Body of pancreas (tissue), 4 donors: ENCODE measurements at regions not wholly inside any gene's neighbourhood (a gene's known extent, or its start where the extent isn't known, plus 50 kb on each side); places are given as distances from the start of the nearest gene placed in this dataset.
"Not testable (repeated sequence)": the region's sequence is repeated elsewhere in the genome, so short reads cannot be mapped to it uniquely, and the experiment has no call there.

ENCODE experiments used
- ATAC-seq: fragments of 150-250 bp; one replicate; pipeline ENCODE4 v1.9.1; 2016
- DNase-seq, 4 donors: peaks; one replicate each; pipeline ENCODE4 v3.0.0-alpha.2; 2019
- H3K27ac ChIP-seq, 4 donors: fragments of 200-600 bp; sonication (generic); 1 replicate in 3 of 4; 2 replicates in 1 of 4; pipeline versions ENCODE4 v1.5.1 to v1.6.1; 2016 to 2019; ENCODE audit warnings: mild to moderate bottlenecking in 1 of 4, mixed read lengths in 1 of 4, moderate library complexity in 1 of 4
- H3K27me3 ChIP-seq, 2 donors: fragments of 200-600 bp; sonication (generic); one replicate each; pipeline ENCODE4 v1.6.0; 2016; ENCODE audit warnings: mild to moderate bottlenecking in 1 of 2
- H3K36me3 ChIP-seq, 2 donors: fragments of 200-600 bp; sonication (generic); replicated peaks in 1 of 2; 2 replicates each; pipeline ENCODE4 v1.5.1; 2016; ENCODE audit warnings: low read depth in 2 of 2; ENCODE audit not compliant: insufficient read depth in 1 of 2
- H3K4me1 ChIP-seq: fragments of 200-600 bp; sonication (generic); one replicate; pipeline ENCODE4 v1.6.0; 2016
- H3K4me3 ChIP-seq, 2 donors: fragments of 200-600 bp; sonication (generic); 1 replicate in 1 of 2; 2 replicates in 1 of 2; pipeline ENCODE4 v1.5.1; 2016 to 2019
- H3K9me3 ChIP-seq, 3 donors: fragments of 200-600 bp; sonication (generic); 1 replicate in 2 of 3; 2 replicates in 1 of 3; pipeline ENCODE4 v1.5.1; 2016
- POLR2A ChIP-seq, 3 donors: fragments of 450-650 bp; IDR thresholded peaks; one replicate each; pipeline ENCODE4 v1.6.1; 2016; ENCODE audit warnings: antibody characterized with exemption in 3 of 3, mild to moderate bottlenecking in 2 of 3
- WGBS, 2 donors: methylation state at CpG; one replicate each; pipeline ENCODE4 v1.1.5; 2017; 5-methylcytosine and 5-hydroxymethylcytosine counted together
- intact Hi-C: fragments of 100-400 bp; cut with DNase I; formaldehyde crosslinking; loops from one replicate; pipeline ENCODE4 v1.15.1; 2023
- TF ChIP-seq, protein P1 (sequence below), 7 experiments: fragments of 450-650 bp in 4 of 7; fragments of 200-600 bp in 3 of 7; sonication (generic) in 3 of 7; IDR thresholded peaks; one replicate each; pipeline ENCODE4 v1.5.1; 2016 to 2019; ENCODE audit warnings: antibody characterized with exemption in 7 of 7

DNA sequence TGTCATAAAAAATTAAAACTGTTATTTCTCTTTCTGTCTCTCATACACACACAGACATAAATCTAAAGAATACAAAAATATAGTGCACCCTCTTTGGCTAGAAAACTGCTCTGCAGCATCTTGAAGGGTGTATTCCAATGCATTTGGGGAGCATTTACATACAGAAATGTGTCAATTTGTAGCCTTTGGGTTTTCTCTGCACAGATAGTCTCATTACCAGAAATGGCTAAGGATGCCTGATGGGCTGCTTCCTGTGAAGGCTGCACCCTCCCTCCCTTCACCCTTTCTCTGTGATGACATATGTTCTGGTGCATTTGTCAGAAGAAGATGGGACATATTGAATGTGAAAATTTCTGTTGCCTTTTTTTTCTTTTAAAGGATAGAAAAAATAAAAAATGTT lies 1239.3 kb downstream of the CDH11 start:
- Histone ChIP-seq H3K27ac (no peak overlapping the region), H3K9me3 (no peaks in the 10 kb centered on the region), H3K36me3 (no peaks in the 10 kb centered on the region), H3K27me3 (no peaks in the 10 kb centered on the region), H3K4me3 (no peak overlapping the region), H3K4me1 (no peaks in the 10 kb centered on the region)
- no peak for ATAC-seq
- no peak for DNase-seq
- intact Hi-C loops = no loop called here
- TF ChIP-seq, protein P1, sequence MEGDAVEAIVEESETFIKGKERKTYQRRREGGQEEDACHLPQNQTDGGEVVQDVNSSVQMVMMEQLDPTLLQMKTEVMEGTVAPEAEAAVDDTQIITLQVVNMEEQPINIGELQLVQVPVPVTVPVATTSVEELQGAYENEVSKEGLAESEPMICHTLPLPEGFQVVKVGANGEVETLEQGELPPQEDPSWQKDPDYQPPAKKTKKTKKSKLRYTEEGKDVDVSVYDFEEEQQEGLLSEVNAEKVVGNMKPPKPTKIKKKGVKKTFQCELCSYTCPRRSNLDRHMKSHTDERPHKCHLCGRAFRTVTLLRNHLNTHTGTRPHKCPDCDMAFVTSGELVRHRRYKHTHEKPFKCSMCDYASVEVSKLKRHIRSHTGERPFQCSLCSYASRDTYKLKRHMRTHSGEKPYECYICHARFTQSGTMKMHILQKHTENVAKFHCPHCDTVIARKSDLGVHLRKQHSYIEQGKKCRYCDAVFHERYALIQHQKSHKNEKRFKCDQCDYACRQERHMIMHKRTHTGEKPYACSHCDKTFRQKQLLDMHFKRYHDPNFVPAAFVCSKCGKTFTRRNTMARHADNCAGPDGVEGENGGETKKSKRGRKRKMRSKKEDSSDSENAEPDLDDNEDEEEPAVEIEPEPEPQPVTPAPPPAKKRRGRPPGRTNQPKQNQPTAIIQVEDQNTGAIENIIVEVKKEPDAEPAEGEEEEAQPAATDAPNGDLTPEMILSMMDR (IDR thresholded peaks at IDR 0.05) = no peak
- no peak for TF ChIP-seq POLR2A (IDR thresholded peaks at IDR 0.05)

DNA sequence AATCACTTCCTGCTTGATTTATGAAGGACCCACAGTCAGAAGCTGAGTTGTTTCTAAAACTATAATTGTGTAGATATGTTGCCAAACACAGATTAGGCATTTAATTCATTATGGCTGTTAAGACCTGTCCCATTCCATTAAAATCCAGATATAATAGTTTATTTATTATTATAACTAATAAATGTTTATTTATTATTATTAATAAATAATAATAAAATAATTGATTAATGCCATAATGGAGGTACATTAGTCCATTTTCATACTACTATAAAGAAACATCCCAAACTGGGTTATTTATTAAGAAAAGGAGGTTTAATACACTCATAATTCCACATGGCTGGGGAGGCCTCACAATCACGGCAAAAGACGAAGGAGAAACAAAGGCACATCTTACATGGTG lies 1240.9 kb downstream of the CDH11 start:
- Histone ChIP-seq H3K36me3 (no peaks in the 10 kb centered on the region), H3K27ac (no peak overlapping the region), H3K4me1 (no peaks in the 10 kb centered on the region), H3K4me3 (no peak overlapping the region), H3K27me3 (no peaks in the 10 kb centered on the region), H3K9me3 (no peaks in the 10 kb centered on the region)
- WGBS, 2 donors = 92 to 93% methylated on average over 2 of the region's 2 CpGs
- intact Hi-C loops = no loop called here
- DNase-seq = no peak
- no peak for ATAC-seq
- TF ChIP-seq, protein P1 (IDR thresholded peaks at IDR 0.05) = no peak
- TF ChIP-seq POLR2A (IDR thresholded peaks at IDR 0.05) = no peak

DNA sequence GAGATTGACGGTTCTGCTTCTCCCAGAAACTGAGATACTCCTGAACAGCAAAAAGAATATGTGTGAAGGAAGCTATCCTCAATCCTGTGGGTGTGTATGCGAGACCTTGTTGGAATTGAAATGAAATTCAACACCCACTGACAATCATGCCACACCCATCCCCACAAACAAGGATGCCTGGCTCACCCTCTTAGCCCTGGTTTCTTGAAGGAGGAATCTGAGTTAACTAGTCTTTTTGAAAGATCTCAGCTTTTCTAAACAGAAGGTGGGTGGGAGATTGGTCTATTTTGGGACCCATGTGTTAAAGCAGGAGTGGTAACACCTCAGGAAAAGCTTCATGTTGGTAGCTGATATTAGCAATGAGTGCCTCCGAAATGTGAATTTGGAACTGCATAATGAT lies 1244.5 kb downstream of the CDH11 start:
- TF ChIP-seq POLR2A (IDR thresholded peaks at IDR 0.05) = no peak
- TF ChIP-seq, protein P1 (IDR thresholded peaks at IDR 0.05) = no peak
- DNase-seq = no peak
- H3K4me1 ChIP-seq = no peaks in the 10 kb centered on the region
- no peaks in the 10 kb centered on the region for H3K36me3 ChIP-seq
- H3K9me3 ChIP-seq = no peaks in the 10 kb centered on the region
- no peak overlapping the region for H3K27ac ChIP-seq
- no peak for ATAC-seq
- H3K4me3 ChIP-seq = no peak overlapping the region
- 77 to 90% methylated on average over 3 of the region's 3 CpGs for WGBS, 2 donors
- H3K27me3 ChIP-seq = no peaks in the 10 kb centered on the region
- intact Hi-C loops = no loop called here

DNA sequence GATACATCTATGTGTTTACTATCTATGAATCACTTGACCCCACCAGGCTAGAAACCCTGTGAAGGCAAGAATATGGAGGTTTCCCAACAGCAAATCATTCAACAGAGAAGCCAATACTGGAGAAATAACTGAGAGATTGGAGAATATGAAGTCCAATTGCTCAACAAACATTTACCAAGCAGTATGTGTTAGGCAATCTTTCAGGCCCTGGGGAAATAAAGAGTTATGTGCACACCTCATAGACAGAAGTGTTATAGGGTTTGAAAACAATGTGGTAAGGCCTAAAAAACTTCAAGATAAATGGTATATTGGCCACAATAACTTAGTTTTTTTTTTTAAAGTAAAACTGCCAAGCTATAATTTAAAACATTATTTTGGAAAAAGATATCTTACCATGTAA lies 1245.8 kb downstream of the CDH11 start:
- H3K9me3 ChIP-seq = no peaks in the 10 kb centered on the region
- H3K27ac ChIP-seq = no peak overlapping the region
- H3K27me3 ChIP-seq = no peaks in the 10 kb centered on the region
- H3K36me3 ChIP-seq = no peaks in the 10 kb centered on the region
- DNase-seq (no peak), ATAC-seq (no peak)
- no peak overlapping the region for H3K4me3 ChIP-seq
- H3K4me1 ChIP-seq = no peaks in the 10 kb centered on the region
- TF ChIP-seq, protein P1 (IDR thresholded peaks at IDR 0.05) = no peak
- TF ChIP-seq POLR2A (IDR thresholded peaks at IDR 0.05) = no peak
- intact Hi-C loops = no loop called here

DNA sequence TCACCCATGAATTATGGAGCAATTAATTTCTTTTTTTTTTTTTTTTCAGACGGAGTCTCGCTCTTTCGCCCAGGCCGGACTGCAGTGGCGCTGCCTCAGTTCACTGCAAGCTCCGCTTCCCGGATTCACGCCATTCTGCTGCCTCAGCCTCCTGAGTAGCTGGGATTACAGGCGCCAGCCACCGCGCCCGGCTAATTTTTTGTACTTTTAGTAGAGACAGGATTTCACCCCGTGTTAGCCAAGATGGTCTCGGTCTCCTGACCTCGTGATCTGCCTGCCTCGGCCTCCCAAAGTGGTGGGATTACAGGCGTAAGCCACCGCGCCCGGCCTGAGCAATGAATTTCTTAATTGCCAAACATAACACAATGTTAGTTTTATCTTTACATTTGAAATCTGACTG lies 1261.2 kb downstream of the CDH11 start:
- H3K36me3 ChIP-seq, H3K27me3 ChIP-seq, H3K9me3 ChIP-seq, H3K4me1 ChIP-seq, H3K27ac ChIP-seq, H3K4me3 ChIP-seq, intact Hi-C loops, ATAC-seq, DNase-seq: not testable (repeated sequence)
- 88 to 92% methylated on average over 20 of the region's 20 CpGs for WGBS, 2 donors
